Endodermal cell (in vitro differentiated cells): ENCODE measurements at regions not wholly inside any gene's neighbourhood (a gene's known extent, or its start where the extent isn't known, plus 50 kb on each side); places are given as distances from the start of the nearest gene placed in this dataset.

Experiments
- DNase-seq: peaks from one replicate; pipeline ENCODE4 v3.0.0-alpha.2; 2017
- H3K27ac ChIP-seq: 2 replicates; pipeline ENCODE4 v1.5.1; 2013; ENCODE audit warnings: mild to moderate bottlenecking, low read depth, low read length, moderate library complexity
- H3K27me3 ChIP-seq: 2 replicates; pipeline ENCODE4 v1.6.1; 2013; ENCODE audit warnings: mild to moderate bottlenecking, low read length, moderate library complexity; ENCODE audit not compliant: insufficient read depth, control insufficient read depth, poor library complexity, severe bottlenecking
- H3K36me3 ChIP-seq: 2 replicates; pipeline ENCODE4 v1.7.0; 2013; ENCODE audit warnings: mild to moderate bottlenecking, low read length, moderate library complexity; ENCODE audit not compliant: control insufficient read depth, insufficient read depth
- H3K4me1 ChIP-seq: one replicate; pipeline ENCODE4 v1.7.0; 2013; ENCODE audit warnings: low read length; ENCODE audit not compliant: control insufficient read depth, insufficient read depth
- H3K4me3 ChIP-seq: 2 replicates; pipeline ENCODE4 v1.5.1; 2013; ENCODE audit warnings: mild to moderate bottlenecking, low read length, moderate library complexity
- H3K9ac ChIP-seq: 2 replicates; pipeline ENCODE4 v1.6.1; 2013; ENCODE audit warnings: mild to moderate bottlenecking, low read length, moderate library complexity; ENCODE audit not compliant: poor library complexity, severe bottlenecking; ENCODE audit errors: extremely low read depth
- H3K9me3 ChIP-seq: 2 replicates; pipeline ENCODE4 v1.6.1; 2013; ENCODE audit warnings: mild to moderate bottlenecking, low read length, moderate library complexity; ENCODE audit not compliant: control insufficient read depth
- H3K27ac Mint-ChIP-seq: 2 replicates; pipeline ENCODE4 v1.8.0; 2020; ENCODE audit warnings: mixed read lengths
- H3K27me3 Mint-ChIP-seq: 2 replicates; pipeline ENCODE4 v1.8.0; 2021; ENCODE audit warnings: mild to moderate bottlenecking, mixed read lengths; ENCODE audit not compliant: insufficient read depth
- H3K36me3 Mint-ChIP-seq: 2 replicates; pipeline ENCODE4 v1.8.0; 2020; ENCODE audit warnings: low read depth, mixed read lengths
- H3K4me1 Mint-ChIP-seq: 2 replicates; pipeline ENCODE4 v1.8.0; 2020; ENCODE audit warnings: mixed read lengths
- H3K4me3 Mint-ChIP-seq: 2 replicates; pipeline ENCODE4 v1.8.0; 2020; ENCODE audit warnings: mild to moderate bottlenecking, moderate library complexity, mixed read lengths
- H3K9me3 Mint-ChIP-seq: 2 replicates; pipeline ENCODE4 v1.8.0; 2020; ENCODE audit warnings: mild to moderate bottlenecking, mixed read lengths
- WGBS, 2 experiments: methylation state at CpG; one replicate each; pipeline versions ENCODE4 v1.1.5 to v1.1.7; 2013; ENCODE audit warnings: missing lambda C conversion rate in 2 of 2, mixed read lengths in 1 of 2; ENCODE audit not compliant: insufficient coverage in 1 of 2, insufficient read length in 1 of 2; 5-methylcytosine and 5-hydroxymethylcytosine counted together
- TF ChIP-seq, protein P1 (sequence below): fragments of 200-600 bp; sonication (generic); conservative IDR thresholded peaks from 2 replicates; pipeline ENCODE4 v1.5.0; 2021; ENCODE audit warnings: antibody characterized with exemption, mild to moderate bottlenecking

GRCh38 chr3:137347817-137348368 lies 390.1 kb downstream of the IL20RB start:
- Mint-ChIP-seq H3K9me3 (peaks cover 1% of the 10 kb centered on the region), H3K4me1 (peaks cover 17% of the 10 kb centered on the region), H3K27ac (no peak overlapping the region), H3K27me3 (peaks cover 83% of the 10 kb centered on the region), H3K4me3 (no peak overlapping the region), H3K36me3 (no peaks in the 10 kb centered on the region)
- Histone ChIP-seq H3K27ac (no peak overlapping the region), H3K36me3 (no peaks in the 10 kb centered on the region), H3K27me3 (peaks cover 79% of the 10 kb centered on the region), H3K9me3 (no peaks in the 10 kb centered on the region), H3K9ac (no peak overlapping the region), H3K4me1 (peaks cover 9% of the 10 kb centered on the region), H3K4me3 (no peak overlapping the region)
- WGBS, 2 experiments: 33% methylated on average over 1 of the region's 1 CpG; no CpG with 5 or more reads in 1 of the 2 experiments
- peak; percentile 37 for DNase-seq
- TF ChIP-seq, protein P1, sequence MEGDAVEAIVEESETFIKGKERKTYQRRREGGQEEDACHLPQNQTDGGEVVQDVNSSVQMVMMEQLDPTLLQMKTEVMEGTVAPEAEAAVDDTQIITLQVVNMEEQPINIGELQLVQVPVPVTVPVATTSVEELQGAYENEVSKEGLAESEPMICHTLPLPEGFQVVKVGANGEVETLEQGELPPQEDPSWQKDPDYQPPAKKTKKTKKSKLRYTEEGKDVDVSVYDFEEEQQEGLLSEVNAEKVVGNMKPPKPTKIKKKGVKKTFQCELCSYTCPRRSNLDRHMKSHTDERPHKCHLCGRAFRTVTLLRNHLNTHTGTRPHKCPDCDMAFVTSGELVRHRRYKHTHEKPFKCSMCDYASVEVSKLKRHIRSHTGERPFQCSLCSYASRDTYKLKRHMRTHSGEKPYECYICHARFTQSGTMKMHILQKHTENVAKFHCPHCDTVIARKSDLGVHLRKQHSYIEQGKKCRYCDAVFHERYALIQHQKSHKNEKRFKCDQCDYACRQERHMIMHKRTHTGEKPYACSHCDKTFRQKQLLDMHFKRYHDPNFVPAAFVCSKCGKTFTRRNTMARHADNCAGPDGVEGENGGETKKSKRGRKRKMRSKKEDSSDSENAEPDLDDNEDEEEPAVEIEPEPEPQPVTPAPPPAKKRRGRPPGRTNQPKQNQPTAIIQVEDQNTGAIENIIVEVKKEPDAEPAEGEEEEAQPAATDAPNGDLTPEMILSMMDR: no peak

DNA sequence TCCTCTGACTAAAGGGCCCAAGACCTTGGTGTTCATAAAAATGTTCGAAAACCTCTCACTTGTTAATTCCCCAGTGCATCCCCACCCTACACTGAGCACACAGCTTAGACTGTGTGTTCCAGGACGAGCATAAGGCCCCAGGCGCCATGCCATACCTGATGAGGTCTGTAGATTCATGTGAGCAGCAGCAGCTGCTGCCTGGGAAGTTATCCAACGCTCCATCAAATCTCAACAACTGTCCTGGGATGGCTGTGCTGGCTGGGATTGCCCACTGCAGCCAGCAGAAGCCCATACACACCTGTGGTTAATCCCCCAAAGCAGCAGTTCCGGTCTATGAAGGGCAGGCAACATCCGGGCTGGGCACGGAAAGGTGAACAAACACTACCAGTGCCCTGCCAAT lies 391.2 kb downstream of the IL20RB start:
- no peak overlapping the region for H3K27ac Mint-ChIP-seq
- no peaks in the 10 kb centered on the region for H3K36me3 Mint-ChIP-seq
- no peak overlapping the region for H3K9ac ChIP-seq
- TF ChIP-seq, protein P1: no peak
- H3K4me1 ChIP-seq: peaks cover 9% of the 10 kb centered on the region
- H3K9me3 ChIP-seq: no peaks in the 10 kb centered on the region
- H3K36me3 ChIP-seq: no peaks in the 10 kb centered on the region
- DNase-seq: no peak
- no peak overlapping the region for H3K27ac ChIP-seq
- WGBS, 2 experiments: 67 to 81% methylated on average over 6 to 7 of the region's 7 CpGs
- peaks cover 3% of the 10 kb centered on the region for H3K9me3 Mint-ChIP-seq
- H3K4me3 ChIP-seq: no peak overlapping the region
- peaks cover 76% of the 10 kb centered on the region for H3K27me3 Mint-ChIP-seq
- H3K4me3 Mint-ChIP-seq: no peak overlapping the region
- peaks cover 11% of the 10 kb centered on the region for H3K4me1 Mint-ChIP-seq
- H3K27me3 ChIP-seq: peaks cover 73% of the 10 kb centered on the region

- Mint-ChIP-seq H3K27ac (no peak overlapping the region), H3K9me3 (peaks cover 3% of the 10 kb centered on the region), H3K4me1 (peaks cover 11% of the 10 kb centered on the region), H3K36me3 (no peaks in the 10 kb centered on the region), H3K27me3 (peaks cover 68% of the 10 kb centered on the region), H3K4me3 (no peak overlapping the region)
- Histone ChIP-seq H3K9ac (no peak overlapping the region), H3K9me3 (no peaks in the 10 kb centered on the region), H3K27ac (no peak overlapping the region), H3K4me3 (no peak overlapping the region), H3K27me3 (peaks cover 65% of the 10 kb centered on the region), H3K4me1 (peaks cover 9% of the 10 kb centered on the region), H3K36me3 (no peaks in the 10 kb centered on the region)
- WGBS, 2 experiments: 94 to 100% methylated on average over 5 to 8 of the region's 8 CpGs
- no peak for DNase-seq
- TF ChIP-seq, protein P1: no peak
Measured at GRCh38 chr3:137349557-137350348, 392.0 kb downstream of the IL20RB start.
